Ishikawa (cell line): ENCODE measurements at regions not wholly inside any gene's neighbourhood (a gene's known extent, or its start where the extent isn't known, plus 50 kb on each side); places are given as distances from the start of the nearest gene placed in this dataset.

Experiments
- CEBPB ChIP-seq: IDR thresholded peaks from 2 replicates; pipeline ENCODE4 v1.6.1; 2012
- CREB1 ChIP-seq: IDR thresholded peaks from 2 replicates; pipeline ENCODE4 v1.6.1; 2012; ENCODE audit warnings: low read depth
- EGR1 ChIP-seq: IDR thresholded peaks from 2 replicates; pipeline ENCODE4 v1.6.1; 2012
- EP300 ChIP-seq: IDR thresholded peaks from 2 replicates; pipeline ENCODE4 v1.6.1; 2012; ENCODE audit warnings: borderline replicate concordance
- FOXM1 ChIP-seq: IDR thresholded peaks from 2 replicates; pipeline ENCODE4 v1.6.1; 2012; ENCODE audit warnings: low read depth, borderline replicate concordance
- MAX ChIP-seq: IDR thresholded peaks from 2 replicates; pipeline ENCODE4 v1.6.1; 2012
- NFIC ChIP-seq: IDR thresholded peaks from 2 replicates; pipeline ENCODE4 v1.6.1; 2012
- RAD21 ChIP-seq: IDR thresholded peaks from 2 replicates; pipeline ENCODE4 v1.6.1; 2012; ENCODE audit warnings: low read depth
- REST ChIP-seq: IDR thresholded peaks from 2 replicates; pipeline ENCODE4 v1.6.1; 2012; ENCODE audit warnings: low read depth, mild to moderate bottlenecking
- TAF1 ChIP-seq: IDR thresholded peaks from 2 replicates; pipeline ENCODE4 v1.6.1; 2012; ENCODE audit warnings: low read depth, mild to moderate bottlenecking
- TCF12 ChIP-seq: IDR thresholded peaks from 2 replicates; pipeline ENCODE4 v1.6.1; 2012; ENCODE audit warnings: low read depth
- TEAD4 ChIP-seq: IDR thresholded peaks from 2 replicates; pipeline ENCODE4 v1.6.1; 2012
- USF1 ChIP-seq: IDR thresholded peaks from 2 replicates; pipeline ENCODE4 v1.6.1; 2012
- YY1 ChIP-seq: IDR thresholded peaks from 2 replicates; pipeline ENCODE4 v1.6.1; 2012; ENCODE audit warnings: low read depth
- ZBTB7A ChIP-seq: IDR thresholded peaks from 2 replicates; pipeline ENCODE4 v1.6.1; 2012; ENCODE audit warnings: low read depth

- TF ChIP-seq TAF1 (no peak), USF1 (no peak), EGR1 (no peak), EP300 (no peak)
Measured at GRCh38 chr9:80326105-80326504, 754.3 kb downstream of the TLE4 start.

- TF ChIP-seq EP300 (no peak), REST (no peak), TEAD4 (no peak), CEBPB (no peak), CREB1 (no peak), NFIC (no peak), FOXM1 (no peak), MAX (no peak), USF1 (no peak), TCF12 (no peak), EGR1 (no peak), YY1 (no peak), ZBTB7A (no peak), TAF1 (no peak), RAD21 (no peak)
Measured at GRCh38 chr9:80320916-80321315, 749.2 kb downstream of the TLE4 start.

- TF ChIP-seq TCF12 (no peak), RAD21 (no peak), EP300 (no peak), TEAD4 (no peak), NFIC (no peak), CREB1 (no peak), USF1 (no peak), EGR1 (no peak), ZBTB7A (no peak), REST (no peak), MAX (no peak), CEBPB (no peak), TAF1 (no peak)
Measured at GRCh38 chr9:80320480-80320879, 748.7 kb downstream of the TLE4 start.

- TF ChIP-seq CEBPB (no peak), CREB1 (no peak)
Measured at GRCh38 chr9:80305136-80305535, 733.4 kb downstream of the TLE4 start.

GRCh38 chr9:80294955-80295354 lies 723.2 kb downstream of the TLE4 start:
- TF ChIP-seq YY1, result no peak
- TF ChIP-seq NFIC, result no peak
- no peak for TF ChIP-seq RAD21
- no peak for TF ChIP-seq EGR1
- no peak for TF ChIP-seq TEAD4
- TF ChIP-seq REST, result no peak
